ENCODE measurements at regions not wholly inside any gene's neighbourhood (a gene's known extent, or its start where the extent isn't known, plus 50 kb on each side); places are given as distances from the start of the nearest gene placed in this dataset.

DNA sequence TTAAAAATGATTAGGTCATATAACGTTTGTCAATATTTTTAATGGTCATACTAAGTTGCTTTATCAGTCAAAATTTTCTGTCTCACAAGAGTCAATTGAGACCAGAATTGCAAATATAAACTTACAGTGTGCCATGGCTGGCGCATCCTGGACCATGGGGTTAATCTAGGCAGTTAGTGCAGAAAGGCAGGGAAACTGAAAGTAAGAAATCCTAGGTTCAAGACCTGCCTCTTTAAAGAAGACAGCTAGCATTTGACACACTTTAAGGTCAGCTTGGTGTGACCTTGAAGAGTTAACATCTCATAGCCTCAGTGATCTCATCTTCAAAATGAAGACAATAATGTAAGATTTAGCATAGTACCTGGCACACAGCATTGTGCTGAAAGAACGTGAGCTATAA, 210.0 kb upstream of the DAB1 start:
- peaks cover 10% of the 10 kb centered on the region for H3K4me1 Mint-ChIP-seq (ENCODE audit: low read depth, unreplicated experiment)

DNA sequence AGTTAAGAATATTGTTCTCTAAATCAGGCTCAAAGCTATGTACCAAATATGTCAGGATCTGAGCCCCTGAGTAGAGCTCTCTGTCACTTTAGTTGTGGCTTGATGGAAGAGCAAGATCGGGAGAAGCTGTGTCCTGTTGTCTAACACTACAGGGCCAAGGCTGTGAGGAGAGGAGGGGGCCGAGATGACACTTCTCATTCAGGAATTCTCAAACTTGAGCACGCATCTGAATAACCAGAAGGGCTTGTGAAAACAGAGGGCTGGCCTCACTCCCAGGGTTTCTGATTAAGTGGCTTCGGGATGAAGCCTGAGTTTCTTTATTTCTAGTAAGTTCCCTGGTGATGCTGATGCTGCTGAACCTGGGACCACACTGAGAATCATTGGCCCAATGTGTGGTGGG, 209.2 kb upstream of the DAB1 start:
- no peak overlapping the region for H3K27ac ChIP-seq (ENCODE audit: low read depth, low read length)
- H3K4me2 ChIP-seq (ENCODE audit: low read length) = no peak overlapping the region
- H3K79me2 ChIP-seq (ENCODE audit: insufficient read depth, low read length) = no peaks in the 10 kb centered on the region
- H3K9me3 ChIP-seq (ENCODE audit: insufficient read depth, low read depth, low read length) = no peaks in the 10 kb centered on the region
- Mint-ChIP-seq H3K4me1 (ENCODE audit: low read depth, unreplicated experiment) (peaks cover 10% of the 10 kb centered on the region), H3K36me3 (ENCODE audit: low read depth, unreplicated experiment) (no peaks in the 10 kb centered on the region), H3K27me3 (ENCODE audit: low read depth, unreplicated experiment) (no peaks in the 10 kb centered on the region), H3K9me3 (ENCODE audit: unreplicated experiment) (no peaks in the 10 kb centered on the region), H3K4me3 (ENCODE audit: unreplicated experiment) (no peak overlapping the region), H3K27ac (ENCODE audit: unreplicated experiment) (no peak overlapping the region)
- no peaks in the 10 kb centered on the region for H4K20me1 ChIP-seq (ENCODE audit: insufficient read depth, low read length)
- TF ChIP-seq, protein P1, sequence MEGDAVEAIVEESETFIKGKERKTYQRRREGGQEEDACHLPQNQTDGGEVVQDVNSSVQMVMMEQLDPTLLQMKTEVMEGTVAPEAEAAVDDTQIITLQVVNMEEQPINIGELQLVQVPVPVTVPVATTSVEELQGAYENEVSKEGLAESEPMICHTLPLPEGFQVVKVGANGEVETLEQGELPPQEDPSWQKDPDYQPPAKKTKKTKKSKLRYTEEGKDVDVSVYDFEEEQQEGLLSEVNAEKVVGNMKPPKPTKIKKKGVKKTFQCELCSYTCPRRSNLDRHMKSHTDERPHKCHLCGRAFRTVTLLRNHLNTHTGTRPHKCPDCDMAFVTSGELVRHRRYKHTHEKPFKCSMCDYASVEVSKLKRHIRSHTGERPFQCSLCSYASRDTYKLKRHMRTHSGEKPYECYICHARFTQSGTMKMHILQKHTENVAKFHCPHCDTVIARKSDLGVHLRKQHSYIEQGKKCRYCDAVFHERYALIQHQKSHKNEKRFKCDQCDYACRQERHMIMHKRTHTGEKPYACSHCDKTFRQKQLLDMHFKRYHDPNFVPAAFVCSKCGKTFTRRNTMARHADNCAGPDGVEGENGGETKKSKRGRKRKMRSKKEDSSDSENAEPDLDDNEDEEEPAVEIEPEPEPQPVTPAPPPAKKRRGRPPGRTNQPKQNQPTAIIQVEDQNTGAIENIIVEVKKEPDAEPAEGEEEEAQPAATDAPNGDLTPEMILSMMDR (IDR thresholded peaks at IDR 0.05; ENCODE audit: insufficient read depth, low read depth, low read length) = no peak
- TF ChIP-seq EZH2 (IDR thresholded peaks at IDR 0.05; ENCODE audit: insufficient read depth, low read length) = no peak
- no peak overlapping the region for H3K4me3 ChIP-seq (ENCODE audit: insufficient read depth, low read depth, low read length)
- FAIRE-seq (no peak), DNase-seq (ENCODE audit: low read depth) (no peak)
- no peaks in the 10 kb centered on the region for H3K4me1 ChIP-seq (ENCODE audit: insufficient read depth, low read length)
- no peaks in the 10 kb centered on the region for H3K27me3 ChIP-seq (ENCODE audit: insufficient read depth, low read length)
- no peak overlapping the region for H2AFZ ChIP-seq (ENCODE audit: low read depth, low read length)
- no peak overlapping the region for H3K9ac ChIP-seq (ENCODE audit: low read length)
- H3K36me3 ChIP-seq (ENCODE audit: insufficient read depth, low read length) = no peaks in the 10 kb centered on the region

More for the DNA sequence above, 210.0 kb upstream of the DAB1 start:
- DNase-seq (ENCODE audit: low read depth) (no peak), FAIRE-seq (no peak)
- Histone ChIP-seq H3K36me3 (ENCODE audit: insufficient read depth, low read length) (no peaks in the 10 kb centered on the region), H3K27ac (ENCODE audit: low read depth, low read length) (no peak overlapping the region), H4K20me1 (ENCODE audit: insufficient read depth, low read length) (no peaks in the 10 kb centered on the region), H3K4me3 (ENCODE audit: insufficient read depth, low read depth, low read length) (no peak overlapping the region), H3K4me2 (ENCODE audit: low read length) (no peak overlapping the region), H3K79me2 (ENCODE audit: insufficient read depth, low read length) (no peaks in the 10 kb centered on the region), H3K4me1 (ENCODE audit: insufficient read depth, low read length) (no peaks in the 10 kb centered on the region), H3K9me3 (ENCODE audit: insufficient read depth, low read depth, low read length) (no peaks in the 10 kb centered on the region), H2AFZ (ENCODE audit: low read depth, low read length) (no peak overlapping the region), H3K27me3 (ENCODE audit: insufficient read depth, low read length) (no peaks in the 10 kb centered on the region), H3K9ac (ENCODE audit: low read length) (no peak overlapping the region)
- H3K27ac Mint-ChIP-seq (ENCODE audit: unreplicated experiment) = no peak overlapping the region
- TF ChIP-seq, protein P1 (IDR thresholded peaks at IDR 0.05; ENCODE audit: insufficient read depth, low read depth, low read length) = no peak
- TF ChIP-seq EZH2 (IDR thresholded peaks at IDR 0.05; ENCODE audit: insufficient read depth, low read length) = no peak
- no peaks in the 10 kb centered on the region for H3K36me3 Mint-ChIP-seq (ENCODE audit: low read depth, unreplicated experiment)
- H3K9me3 Mint-ChIP-seq (ENCODE audit: unreplicated experiment) = no peaks in the 10 kb centered on the region
- no peak overlapping the region for H3K4me3 Mint-ChIP-seq (ENCODE audit: unreplicated experiment)
- no peaks in the 10 kb centered on the region for H3K27me3 Mint-ChIP-seq (ENCODE audit: low read depth, unreplicated experiment)

DNA sequence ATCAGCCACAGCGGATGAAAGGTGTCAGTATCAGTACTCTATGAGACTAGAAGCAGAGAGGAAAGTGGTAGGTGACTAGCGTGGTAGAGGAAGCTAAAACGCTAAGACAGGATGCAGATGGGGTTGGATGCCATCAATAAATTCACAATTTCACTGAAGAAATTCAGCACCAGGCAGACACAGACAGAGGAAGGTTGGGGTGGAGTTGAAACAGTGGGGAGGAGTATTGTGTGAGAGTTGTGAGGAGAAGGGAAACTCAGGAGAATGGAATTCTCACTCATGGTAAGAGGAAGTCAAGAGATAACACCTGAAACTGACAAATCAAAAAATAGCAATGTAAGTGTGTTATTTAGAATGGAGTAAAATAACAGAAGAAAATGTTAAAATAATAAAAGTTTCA, 208.5 kb upstream of the DAB1 start:
- H3K4me1 ChIP-seq (ENCODE audit: insufficient read depth, low read length) = no peaks in the 10 kb centered on the region
- Mint-ChIP-seq H3K4me1 (ENCODE audit: low read depth, unreplicated experiment) (peaks cover 9% of the 10 kb centered on the region), H3K27ac (ENCODE audit: unreplicated experiment) (no peak overlapping the region), H3K36me3 (ENCODE audit: low read depth, unreplicated experiment) (no peaks in the 10 kb centered on the region), H3K4me3 (ENCODE audit: unreplicated experiment) (no peak overlapping the region), H3K9me3 (ENCODE audit: unreplicated experiment) (no peaks in the 10 kb centered on the region), H3K27me3 (ENCODE audit: low read depth, unreplicated experiment) (no peaks in the 10 kb centered on the region)
- DNase-seq (ENCODE audit: low read depth) (peak; percentile 30), FAIRE-seq (no peak)
- H3K4me3 ChIP-seq (ENCODE audit: insufficient read depth, low read depth, low read length) = no peak overlapping the region
- H3K9me3 ChIP-seq (ENCODE audit: insufficient read depth, low read depth, low read length) = no peaks in the 10 kb centered on the region
- H4K20me1 ChIP-seq (ENCODE audit: insufficient read depth, low read length) = no peaks in the 10 kb centered on the region
- H3K27ac ChIP-seq (ENCODE audit: low read depth, low read length) = no peak overlapping the region
- H3K4me2 ChIP-seq (ENCODE audit: low read length) = no peak overlapping the region
- no peaks in the 10 kb centered on the region for H3K36me3 ChIP-seq (ENCODE audit: insufficient read depth, low read length)
- no peak overlapping the region for H2AFZ ChIP-seq (ENCODE audit: low read depth, low read length)
- no peaks in the 10 kb centered on the region for H3K79me2 ChIP-seq (ENCODE audit: insufficient read depth, low read length)
- no peaks in the 10 kb centered on the region for H3K27me3 ChIP-seq (ENCODE audit: insufficient read depth, low read length)
- TF ChIP-seq, protein P1 (IDR thresholded peaks at IDR 0.05; ENCODE audit: insufficient read depth, low read depth, low read length) = no peak
- TF ChIP-seq EZH2 (IDR thresholded peaks at IDR 0.05; ENCODE audit: insufficient read depth, low read length) = no peak
- H3K9ac ChIP-seq (ENCODE audit: low read length) = no peak overlapping the region

All from astrocyte (in vitro differentiated cells and primary cell).